A549 (cell line): ENCODE measurements at regions not wholly inside any gene's neighbourhood (a gene's known extent, or its start where the extent isn't known, plus 50 kb on each side); places are given as distances from the start of the nearest gene placed in this dataset.

Source experiments
- ATAC-seq, 2 experiments: fragments of 200-7000 bp in 1 of 2; fragments of >200 bp in 1 of 2; cut with Nextera tagmentation in 1 of 2; cut with Tn5 transposase in 1 of 2; 3 replicates each; pipeline versions ENCODE4 v1.8.0 to v1.9.1; 2018 to 2020; ENCODE audit warnings: mild to moderate bottlenecking in 1 of 2, moderate library complexity in 1 of 2
- CTCF ChIA-PET: fragments of 300-600 bp; sonication (Branson Sonifier 250); formaldehyde crosslinking; extraction: SDS; loops from one replicate; lab custom pipeline; 2021; ENCODE audit warnings: antibody characterized with exemption, inconsistent platforms; lab: Yijun Ruan, JAX
- POLR2A ChIA-PET: fragments of 350-600 bp; formaldehyde crosslinking; extraction: SDS; loops from one replicate; lab custom pipeline; 2021; ENCODE audit warnings: antibody characterized with exemption, inconsistent platforms; lab: Yijun Ruan, JAX
- DNase-seq, 2 experiments: peaks; one replicate each; pipeline versions ENCODE4 v3.0.0 to v3.0.0-alpha.2; 2011 to 2016; ENCODE audit warnings: low read depth in 1 of 2, low spot score in 1 of 2
- FAIRE-seq: peaks from 2 replicates; lab custom pipeline; 2011; peaks lifted over from hg19 to GRCh38; lab: Jason Lieb, UNC
- H3K27ac ChIP-seq, 2 experiments: fragments of >200 bp; sonication (Bioruptor Twin); formaldehyde crosslinking; 3 replicates each; pipeline ENCODE4 v1.5.1; 2016 to 2017
- H3K4me1 ChIP-seq: fragments of >200 bp; sonication (Bioruptor Twin); formaldehyde crosslinking; 3 replicates; pipeline ENCODE4 v1.6.1; 2016
- H3K4me2 ChIP-seq: fragments of >200 bp; sonication (Bioruptor Twin); formaldehyde crosslinking; 3 replicates; pipeline ENCODE4 v1.6.1; 2016
- H3K4me3 ChIP-seq: fragments of >200 bp; sonication (Bioruptor Twin); formaldehyde crosslinking; 3 replicates; pipeline ENCODE4 v1.5.1; 2016
- H3K9me3 ChIP-seq: fragments of >200 bp; sonication (Bioruptor Twin); formaldehyde crosslinking; 3 replicates; pipeline ENCODE4 v1.6.1; 2016
- BHLHE40 ChIP-seq: IDR thresholded peaks from 2 replicates; pipeline ENCODE4 v1.6.1; 2012; ENCODE audit warnings: low read depth, low read length, inconsistent platforms
- CEBPB ChIP-seq, 2 experiments: fragments of >200 bp in 1 of 2; sonication (Bioruptor Twin) in 1 of 2; formaldehyde crosslinking in 1 of 2; IDR thresholded peaks; 2 replicates each; pipeline ENCODE4 v1.6.1; 2012 to 2016
- EHF ChIP-seq: fragments of 250-450 bp; sonication (Bioruptor Pico); IDR thresholded peaks from 2 replicates; pipeline ENCODE4 v1.5.0; 2020; ENCODE audit warnings: mild to moderate bottlenecking
- EP300 ChIP-seq, 2 experiments: fragments of >200 bp; sonication (Bioruptor Twin); formaldehyde crosslinking; IDR thresholded peaks; 2 replicates in 1 of 2; 3 replicates in 1 of 2; pipeline ENCODE4 v1.6.1; 2016 to 2017
- ESRRA ChIP-seq: fragments of 150-350 bp; IDR thresholded peaks from 2 replicates; pipeline ENCODE4 v1.6.1; 2014; ENCODE audit warnings: mild to moderate bottlenecking, low read length, borderline replicate concordance
- FOSL2 ChIP-seq, 2 experiments: fragments of 450-650 bp in 1 of 2; fragments of >200 bp in 1 of 2; sonication (Bioruptor Twin) in 1 of 2; formaldehyde crosslinking; IDR thresholded peaks; 2 replicates each; pipeline versions ENCODE4 v1.5.0 to v1.6.1; 2016 to 2020; ENCODE audit warnings: mild to moderate bottlenecking in 1 of 2, moderate library complexity in 1 of 2
- HEYL ChIP-seq: fragments of 250-450 bp; sonication (Bioruptor Pico); IDR thresholded peaks from 2 replicates; pipeline ENCODE4 v1.8.0; 2021; ENCODE audit warnings: mild to moderate bottlenecking, moderate library complexity
- HOXA7 ChIP-seq: fragments of 250-450 bp; sonication (Bioruptor Pico); IDR thresholded peaks from 2 replicates; pipeline ENCODE4 v1.5.0; 2020; ENCODE audit warnings: mild to moderate bottlenecking, moderate library complexity
- MAFK ChIP-seq: fragments of 450-650 bp; IDR thresholded peaks from 2 replicates; pipeline ENCODE4 v1.6.1; 2014; ENCODE audit not compliant: partially characterized antibody
- MAZ ChIP-seq: fragments of 150-350 bp; IDR thresholded peaks from 2 replicates; pipeline ENCODE4 v1.6.1; 2014; ENCODE audit warnings: antibody characterized with exemption, low read depth, low read length, borderline replicate concordance
- MYC ChIP-seq: IDR thresholded peaks from 2 replicates; pipeline ENCODE4 v1.6.1; 2012; ENCODE audit warnings: mild to moderate bottlenecking, inconsistent platforms, low read length, improper control_type of control experiment, borderline replicate concordance
- NPAS2 ChIP-seq: fragments of 250-450 bp; sonication (Bioruptor Pico); IDR thresholded peaks from 2 replicates; pipeline ENCODE4 v1.8.0; 2022; ENCODE audit warnings: mild to moderate bottlenecking, moderate library complexity, borderline replicate concordance
- PHF8 ChIP-seq: fragments of 200-600 bp; sonication (generic); IDR thresholded peaks from 2 replicates; pipeline ENCODE4 v1.6.1; 2016; ENCODE audit warnings: low read depth, mild to moderate bottlenecking, antibody characterized with exemption, moderate library complexity, borderline replicate concordance
- POLR2A ChIP-seq: IDR thresholded peaks from 2 replicates; pipeline ENCODE4 v1.6.1; 2012; ENCODE audit warnings: mild to moderate bottlenecking, low read length
- POLR2AphosphoS2 ChIP-seq: conservative IDR thresholded peaks from 2 replicates; pipeline ENCODE4 v1.6.1; 2012; ENCODE audit warnings: low read length, improper control_type of control experiment, inconsistent platforms
- RAD21 ChIP-seq, 2 experiments: fragments of >200 bp in 1 of 2; sonication (Bioruptor Twin) in 1 of 2; formaldehyde crosslinking in 1 of 2; IDR thresholded peaks in 1 of 2; conservative IDR thresholded peaks in 1 of 2; 2 replicates in 1 of 2; 3 replicates in 1 of 2; pipeline ENCODE4 v1.6.1; 2012 to 2018; ENCODE audit warnings: inconsistent platforms in 1 of 2
- RARB ChIP-seq: fragments of 250-450 bp; sonication (Bioruptor Pico); IDR thresholded peaks from 2 replicates; pipeline ENCODE4 v1.8.0; 2021; ENCODE audit warnings: mild to moderate bottlenecking, moderate library complexity
- RCOR1 ChIP-seq: fragments of 150-350 bp; IDR thresholded peaks from 2 replicates; pipeline ENCODE4 v1.6.1; 2014; ENCODE audit warnings: antibody characterized with exemption, low read length, low read depth
- SREBF2 ChIP-seq: fragments of 450-650 bp; IDR thresholded peaks from 2 replicates; pipeline ENCODE4 v1.6.1; 2014; ENCODE audit warnings: mild to moderate bottlenecking, moderate library complexity
- TP53 ChIP-seq: fragments of 250-450 bp; sonication (Bioruptor Pico); IDR thresholded peaks from 2 replicates; pipeline ENCODE4 v1.5.0; 2021; ENCODE audit warnings: mild to moderate bottlenecking, moderate library complexity
- ZFP36 ChIP-seq: fragments of 450-650 bp; IDR thresholded peaks from 2 replicates; pipeline ENCODE4 v1.6.1; 2014; ENCODE audit warnings: borderline replicate concordance; ENCODE audit not compliant: partially characterized antibody
- ZNF302 ChIP-seq: fragments of 250-450 bp; sonication (Bioruptor Pico); IDR thresholded peaks from 2 replicates; pipeline ENCODE4 v1.9.0; 2021; ENCODE audit warnings: inconsistent platforms, mild to moderate bottlenecking, moderate library complexity
- ZSCAN20 ChIP-seq: fragments of 250-450 bp; sonication (Bioruptor Pico); IDR thresholded peaks from 2 replicates; pipeline ENCODE4 v1.8.0; 2022; ENCODE audit warnings: mild to moderate bottlenecking, moderate library complexity
- WGBS: methylation state at CpG from one replicate; pipeline ENCODE4 v1.1.6; 2017; ENCODE audit errors: missing lambda C conversion rate; 5-methylcytosine and 5-hydroxymethylcytosine counted together
- TF ChIP-seq, protein P1 (sequence below): fragments of 200-600 bp; sonication (generic); IDR thresholded peaks from 2 replicates; pipeline ENCODE4 v1.6.1; 2016; ENCODE audit warnings: antibody characterized with exemption, mild to moderate bottlenecking, moderate library complexity
- TF ChIP-seq, protein P2 (sequence below): IDR thresholded peaks from 2 replicates; pipeline ENCODE4 v1.6.1; 2012

DNA sequence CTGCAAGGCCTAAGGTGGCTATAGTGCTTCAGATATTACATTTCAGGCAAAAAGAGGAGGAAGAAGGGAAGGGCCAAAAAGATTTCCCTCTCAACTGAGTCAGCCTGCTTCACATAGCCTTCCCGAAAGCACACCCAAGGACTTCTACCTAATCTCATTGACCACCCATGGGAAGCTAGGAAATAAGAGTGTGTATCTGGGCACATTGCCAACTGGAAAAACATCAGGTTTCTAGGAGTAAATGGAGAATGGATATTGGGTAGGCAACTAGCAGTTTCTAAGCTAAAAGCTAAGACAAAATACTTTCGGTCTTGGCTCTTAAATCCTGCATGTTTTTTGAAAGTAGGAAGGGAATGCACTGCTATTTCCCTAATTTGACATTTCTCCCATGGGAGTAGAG lies 221.7 kb upstream of the GRIP1 start:
- DNase-seq, result no peak
- ChIA-PET CTCF (no interaction called here), POLR2A (no interaction called here)
- 66% methylated on average over 2 of the region's 2 CpGs for WGBS
- no peak for ATAC-seq
- H3K4me1 ChIP-seq, result no peaks in the 10 kb centered on the region
- H3K27ac ChIP-seq, result no peak overlapping the region
- no peak for FAIRE-seq
- H3K9me3 ChIP-seq, result no peaks in the 10 kb centered on the region
- TF ChIP-seq PHF8 (no peak), BHLHE40 (no peak), RCOR1 (no peak), MYC (no peak), EHF (CRISPR knock-in tag) (no peak), MAZ (no peak), POLR2A (no peak), TP53 (CRISPR knock-in tag) (no peak), NPAS2 (CRISPR knock-in tag) (no peak), SREBF2 (no peak), HEYL (CRISPR knock-in tag) (no peak), ZFP36 (no peak), RAD21 (conservative IDR thresholded peaks at IDR 0.05 in 1 of 2, IDR thresholded peaks at IDR 0.05 in 1 of 2) (no peak), POLR2AphosphoS2 (no peak), RARB (CRISPR knock-in tag) (no peak), FOSL2 (IDR thresholded peaks at IDR 0.05) (no peak), FOSL2 (CRISPR knock-in tag; IDR thresholded peaks at IDR 0.05) (no peak), ESRRA (no peak)
- TF ChIP-seq, protein P1, sequence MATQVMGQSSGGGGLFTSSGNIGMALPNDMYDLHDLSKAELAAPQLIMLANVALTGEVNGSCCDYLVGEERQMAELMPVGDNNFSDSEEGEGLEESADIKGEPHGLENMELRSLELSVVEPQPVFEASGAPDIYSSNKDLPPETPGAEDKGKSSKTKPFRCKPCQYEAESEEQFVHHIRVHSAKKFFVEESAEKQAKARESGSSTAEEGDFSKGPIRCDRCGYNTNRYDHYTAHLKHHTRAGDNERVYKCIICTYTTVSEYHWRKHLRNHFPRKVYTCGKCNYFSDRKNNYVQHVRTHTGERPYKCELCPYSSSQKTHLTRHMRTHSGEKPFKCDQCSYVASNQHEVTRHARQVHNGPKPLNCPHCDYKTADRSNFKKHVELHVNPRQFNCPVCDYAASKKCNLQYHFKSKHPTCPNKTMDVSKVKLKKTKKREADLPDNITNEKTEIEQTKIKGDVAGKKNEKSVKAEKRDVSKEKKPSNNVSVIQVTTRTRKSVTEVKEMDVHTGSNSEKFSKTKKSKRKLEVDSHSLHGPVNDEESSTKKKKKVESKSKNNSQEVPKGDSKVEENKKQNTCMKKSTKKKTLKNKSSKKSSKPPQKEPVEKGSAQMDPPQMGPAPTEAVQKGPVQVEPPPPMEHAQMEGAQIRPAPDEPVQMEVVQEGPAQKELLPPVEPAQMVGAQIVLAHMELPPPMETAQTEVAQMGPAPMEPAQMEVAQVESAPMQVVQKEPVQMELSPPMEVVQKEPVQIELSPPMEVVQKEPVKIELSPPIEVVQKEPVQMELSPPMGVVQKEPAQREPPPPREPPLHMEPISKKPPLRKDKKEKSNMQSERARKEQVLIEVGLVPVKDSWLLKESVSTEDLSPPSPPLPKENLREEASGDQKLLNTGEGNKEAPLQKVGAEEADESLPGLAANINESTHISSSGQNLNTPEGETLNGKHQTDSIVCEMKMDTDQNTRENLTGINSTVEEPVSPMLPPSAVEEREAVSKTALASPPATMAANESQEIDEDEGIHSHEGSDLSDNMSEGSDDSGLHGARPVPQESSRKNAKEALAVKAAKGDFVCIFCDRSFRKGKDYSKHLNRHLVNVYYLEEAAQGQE, result no peak
- TF ChIP-seq, protein P2, sequence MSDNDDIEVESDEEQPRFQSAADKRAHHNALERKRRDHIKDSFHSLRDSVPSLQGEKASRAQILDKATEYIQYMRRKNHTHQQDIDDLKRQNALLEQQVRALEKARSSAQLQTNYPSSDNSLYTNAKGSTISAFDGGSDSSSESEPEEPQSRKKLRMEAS, result no peak
- TF ChIP-seq, all 56 proteins: peak for 0
- Histone ChIP-seq H3K4me3 (no peak overlapping the region), H3K4me2 (no peak overlapping the region)

DNA sequence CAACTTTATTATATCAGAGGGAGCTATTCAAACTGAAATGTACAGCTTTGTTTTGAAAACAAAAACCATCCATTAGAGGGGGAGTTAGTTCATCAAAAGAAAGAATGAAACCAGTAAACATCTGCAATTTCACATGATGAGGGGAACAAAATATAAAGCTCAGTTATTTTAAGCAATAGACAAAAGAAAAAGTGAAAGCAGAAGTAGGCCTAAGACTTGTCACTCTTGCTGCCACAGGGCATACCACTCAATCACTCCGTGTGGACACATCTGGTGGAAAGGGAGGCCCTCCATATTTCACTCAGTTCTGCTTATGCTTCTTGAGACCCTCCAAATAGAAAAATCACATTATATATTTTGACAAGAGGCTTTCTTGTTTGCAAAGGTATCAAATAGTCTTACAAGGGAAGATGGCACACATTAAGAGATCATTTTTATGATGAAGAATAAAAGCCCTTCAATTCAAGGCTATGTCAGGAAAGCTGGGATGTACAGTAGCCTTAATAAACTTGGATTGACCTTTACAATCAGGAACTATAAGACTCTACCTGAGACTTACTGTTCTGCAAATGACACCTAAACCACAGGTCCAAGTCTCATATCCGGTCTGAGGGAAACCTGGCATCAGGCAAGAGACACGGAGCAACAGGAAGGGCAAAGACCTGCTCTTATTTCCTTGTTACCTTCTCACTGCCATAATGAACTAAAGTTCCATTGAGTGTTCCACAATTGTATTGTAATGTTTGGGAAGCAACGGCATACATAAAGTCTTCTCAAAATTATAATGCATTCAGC lies 222.5 kb upstream of the GRIP1 start:
- Histone ChIP-seq H3K4me2 (no peak overlapping the region), H3K27ac (no peak overlapping the region), H3K4me3 (no peak overlapping the region), H3K4me1 (no peaks in the 10 kb centered on the region), H3K9me3 (no peaks in the 10 kb centered on the region)
- no peak for FAIRE-seq
- CTCF ChIA-PET, result no interaction called here
- DNase-seq, result no peak
- POLR2A ChIA-PET, result no interaction called here
- WGBS, result 45% methylated on average over 4 of the region's 4 CpGs
- TF ChIP-seq FOSL2 (IDR thresholded peaks at IDR 0.05), result no peak
- TF ChIP-seq FOSL2 (CRISPR knock-in tag; IDR thresholded peaks at IDR 0.05), result no peak
- no peak for TF ChIP-seq ZFP36
- no peak for TF ChIP-seq ZSCAN20 (CRISPR knock-in tag)
- TF ChIP-seq HOXA7, result no peak
- no peak for TF ChIP-seq CEBPB (IDR thresholded peaks at IDR 0.05)
- no peak for TF ChIP-seq HEYL (CRISPR knock-in tag)
- TF ChIP-seq MAFK, result no peak
- no peak for TF ChIP-seq EP300 (IDR thresholded peaks at IDR 0.05)
- no peak for TF ChIP-seq ZNF302 (CRISPR knock-in tag)
- ATAC-seq, result no peak
